HUES48 (cell line): ENCODE measurements at regions not wholly inside any gene's neighbourhood (a gene's known extent, or its start where the extent isn't known, plus 50 kb on each side); places are given as distances from the start of the nearest gene placed in this dataset.
"Not testable (repeated sequence)": the region's sequence is repeated elsewhere in the genome, so short reads cannot be mapped to it uniquely, and the experiment has no call there.

ENCODE experiments used
- H3K27ac ChIP-seq: one replicate; pipeline ENCODE4 v1.7.0; 2013; ENCODE audit warnings: low read depth, low read length, inconsistent platforms
- H3K27me3 ChIP-seq: 2 replicates; pipeline ENCODE4 v1.6.1; 2013; ENCODE audit warnings: mild to moderate bottlenecking, low read length; ENCODE audit not compliant: control insufficient read depth, insufficient read depth
- H3K36me3 ChIP-seq: 2 replicates; pipeline ENCODE4 v1.6.1; 2013; ENCODE audit warnings: low read length; ENCODE audit not compliant: control insufficient read depth, insufficient read depth
- H3K4me1 ChIP-seq: 2 replicates; pipeline ENCODE4 v1.6.1; 2013; ENCODE audit warnings: mild to moderate bottlenecking, low read length; ENCODE audit not compliant: control insufficient read depth, insufficient read depth
- H3K4me3 ChIP-seq: 2 replicates; pipeline ENCODE4 v1.5.1; 2013; ENCODE audit warnings: mild to moderate bottlenecking, low read depth, low read length
- H3K9ac ChIP-seq: 2 replicates; pipeline ENCODE4 v1.6.1; 2013; ENCODE audit warnings: mild to moderate bottlenecking, low read depth, low read length, moderate library complexity
- H3K9me3 ChIP-seq: 2 replicates; pipeline ENCODE4 v1.6.1; 2013; ENCODE audit warnings: low read length; ENCODE audit not compliant: control insufficient read depth, insufficient read depth

- no peaks in the 10 kb centered on the region for H3K27me3 ChIP-seq
- H3K36me3 ChIP-seq, result no peaks in the 10 kb centered on the region
- no peak overlapping the region for H3K9ac ChIP-seq
- no peaks in the 10 kb centered on the region; the same call in 1 of the 2 replicates for H3K9me3 ChIP-seq
- H3K4me3 ChIP-seq, result no peak overlapping the region
- H3K27ac ChIP-seq, result no peak overlapping the region
- peaks cover 5% of the 10 kb centered on the region; the same call in 1 of the 2 replicates for H3K4me1 ChIP-seq
Measured at GRCh38 chr6:14513496-14514393, 396.2 kb downstream of the CD83 start.

- Histone ChIP-seq H3K9ac (no peak overlapping the region), H3K36me3 (no peaks in the 10 kb centered on the region), H3K9me3 (peaks cover 2% of the 10 kb centered on the region; the same call in 1 of the 2 replicates), H3K27me3 (no peaks in the 10 kb centered on the region), H3K4me3 (no peak overlapping the region), H3K27ac (no peak overlapping the region), H3K4me1 (peaks cover 5% of the 10 kb centered on the region; the same call in 1 of the 2 replicates)
Measured at GRCh38 chr6:14516956-14517355, 399.4 kb downstream of the CD83 start.

- peaks cover 2% of the 10 kb centered on the region; the same call in 1 of the 2 replicates for H3K9me3 ChIP-seq
- H3K4me1 ChIP-seq, result peaks cover 5% of the 10 kb centered on the region; the same call in 1 of the 2 replicates
- no peak overlapping the region for H3K27ac ChIP-seq
- no peak overlapping the region for H3K9ac ChIP-seq
- H3K27me3 ChIP-seq, result no peaks in the 10 kb centered on the region
- H3K36me3 ChIP-seq, result no peaks in the 10 kb centered on the region
- no peak overlapping the region for H3K4me3 ChIP-seq
Measured at GRCh38 chr6:14517516-14518105, 400.0 kb downstream of the CD83 start.

- H3K9me3 ChIP-seq, result 0 out of 2 replicates have a peak, but pooled peaks cover 2% of the 10 kb centered on the region
- H3K4me3 ChIP-seq, result no peak overlapping the region
- H3K27me3 ChIP-seq, result no peaks in the 10 kb centered on the region
- no peak overlapping the region for H3K9ac ChIP-seq
- peaks cover 5% of the 10 kb centered on the region; the same call in 1 of the 2 replicates for H3K4me1 ChIP-seq
- no peaks in the 10 kb centered on the region for H3K36me3 ChIP-seq
- no peak overlapping the region for H3K27ac ChIP-seq
Measured at GRCh38 chr6:14518515-14519217, 401.1 kb downstream of the CD83 start.

- Histone ChIP-seq H3K36me3 (no peaks in the 10 kb centered on the region), H3K4me3 (no peak overlapping the region), H3K27me3 (no peaks in the 10 kb centered on the region), H3K9ac (no peak overlapping the region), H3K4me1 (no peaks in the 10 kb centered on the region), H3K9me3 (0 out of 2 replicates have a peak, but pooled peaks cover 2% of the 10 kb centered on the region), H3K27ac (no peak overlapping the region)
Measured at GRCh38 chr6:14520029-14520428, 402.5 kb downstream of the CD83 start.

- H3K4me1 ChIP-seq, result no peaks in the 10 kb centered on the region
Measured at GRCh38 chr6:14520536-14520935, 403.0 kb downstream of the CD83 start.

GRCh38 chr6:14521141-14521540 lies 403.6 kb downstream of the CD83 start:
- Histone ChIP-seq H3K36me3 (no peaks in the 10 kb centered on the region), H3K27me3 (no peaks in the 10 kb centered on the region), H3K9ac (no peak overlapping the region), H3K9me3 (0 out of 2 replicates have a peak, but pooled peaks cover 2% of the 10 kb centered on the region), H3K4me3 (no peak overlapping the region), H3K4me1 (no peaks in the 10 kb centered on the region), H3K27ac (no peak overlapping the region)

More at GRCh38 chr6:14520536-14520935, 403.0 kb downstream of the CD83 start:
- H3K9me3 ChIP-seq, result 0 out of 2 replicates have a peak, but pooled peaks cover 2% of the 10 kb centered on the region
- no peak overlapping the region for H3K27ac ChIP-seq
- no peaks in the 10 kb centered on the region for H3K27me3 ChIP-seq
- no peak overlapping the region for H3K9ac ChIP-seq
- H3K36me3 ChIP-seq, result no peaks in the 10 kb centered on the region
- H3K4me3 ChIP-seq, result no peak overlapping the region

- H3K27ac ChIP-seq, H3K27me3 ChIP-seq, H3K4me1 ChIP-seq, H3K4me3 ChIP-seq, H3K9ac ChIP-seq, H3K36me3 ChIP-seq, H3K9me3 ChIP-seq: not testable (repeated sequence)
Measured at GRCh38 chr6:14521861-14522260, 404.3 kb downstream of the CD83 start.

GRCh38 chr6:14524319-14524718 lies 406.7 kb downstream of the CD83 start:
- H3K27me3 ChIP-seq, result no peaks in the 10 kb centered on the region
- H3K9ac ChIP-seq, result no peak overlapping the region
- 0 out of 2 replicates have a peak, but pooled peaks cover 4% of the 10 kb centered on the region for H3K9me3 ChIP-seq
- no peaks in the 10 kb centered on the region for H3K4me1 ChIP-seq
- no peaks in the 10 kb centered on the region for H3K36me3 ChIP-seq
- H3K4me3 ChIP-seq, result no peak overlapping the region
- no peak overlapping the region for H3K27ac ChIP-seq

- 0 out of 2 replicates have a peak, but pooled peaks cover 2% of the 10 kb centered on the region for H3K9me3 ChIP-seq
- H3K4me3 ChIP-seq, result no peak overlapping the region
- no peak overlapping the region for H3K27ac ChIP-seq
- H3K36me3 ChIP-seq, result no peaks in the 10 kb centered on the region
- no peaks in the 10 kb centered on the region for H3K27me3 ChIP-seq
- H3K9ac ChIP-seq, result no peak overlapping the region
- H3K4me1 ChIP-seq, result no peaks in the 10 kb centered on the region
Measured at GRCh38 chr6:14530385-14530784, 412.8 kb downstream of the CD83 start.
